H9 (cell line): ENCODE measurements at regions not wholly inside any gene's neighbourhood (a gene's known extent, or its start where the extent isn't known, plus 50 kb on each side); places are given as distances from the start of the nearest gene placed in this dataset.

ENCODE experiments used
- DNase-seq: peaks from one replicate; pipeline ENCODE4 v3.0.0-alpha.2; 2017
- H2AFZ ChIP-seq: one replicate; pipeline ENCODE4 v1.6.1; 2013; ENCODE audit warnings: mild to moderate bottlenecking, low read length, control low read depth, moderate library complexity
- H2AK5ac ChIP-seq: 2 replicates; pipeline ENCODE4 v1.6.1; 2013; ENCODE audit warnings: low read length, control low read depth, mixed read lengths; ENCODE audit not compliant: insufficient read length
- H2BK120ac ChIP-seq: one replicate; pipeline ENCODE4 v1.6.1; 2013; ENCODE audit warnings: low read depth, mild to moderate bottlenecking, low read length, control low read depth, inconsistent platforms; ENCODE audit not compliant: poor library complexity, severe bottlenecking
- H2BK12ac ChIP-seq: 2 replicates; pipeline ENCODE4 v1.6.1; 2013; ENCODE audit warnings: low read length, control low read depth, mixed read lengths, low read depth; ENCODE audit not compliant: insufficient read length
- H2BK15ac ChIP-seq: 2 replicates; pipeline ENCODE4 v1.6.1; 2013; ENCODE audit warnings: low read depth, low read length, control low read depth
- H2BK20ac ChIP-seq: one replicate; pipeline ENCODE4 v1.6.1; 2013; ENCODE audit warnings: low read depth, mild to moderate bottlenecking, low read length, control low read depth, inconsistent platforms; ENCODE audit not compliant: poor library complexity, severe bottlenecking
- H2BK5ac ChIP-seq: 2 replicates; pipeline ENCODE4 v1.6.1; 2013; ENCODE audit warnings: low read length, control low read depth, mixed read lengths; ENCODE audit not compliant: insufficient read length
- H3K14ac ChIP-seq: 2 replicates; pipeline ENCODE4 v1.6.1; 2013; ENCODE audit warnings: low read length, control low read depth; ENCODE audit not compliant: insufficient read depth
- H3K18ac ChIP-seq: 2 replicates; pipeline ENCODE4 v1.6.1; 2013; ENCODE audit warnings: low read depth, mild to moderate bottlenecking, mixed read lengths, low read length, control low read depth; ENCODE audit not compliant: insufficient read length
- H3K23ac ChIP-seq: 2 replicates; pipeline ENCODE4 v1.6.1; 2013; ENCODE audit warnings: low read length, control low read depth, mixed read lengths, low read depth; ENCODE audit not compliant: insufficient read length
- H3K23me2 ChIP-seq: 2 replicates; pipeline ENCODE4 v1.6.1; 2013; ENCODE audit warnings: low read depth, mild to moderate bottlenecking, mixed read lengths, low read length, control low read depth; ENCODE audit not compliant: insufficient read length, poor library complexity, severe bottlenecking
- H3K27ac ChIP-seq: 2 replicates; pipeline ENCODE4 v1.5.1; 2013; ENCODE audit warnings: low read length, control low read depth, mixed read lengths, low read depth; ENCODE audit not compliant: insufficient read length
- H3K27me3 ChIP-seq: 2 replicates; pipeline ENCODE4 v1.6.1; 2013; ENCODE audit warnings: low read length, control low read depth, inconsistent platforms; ENCODE audit not compliant: insufficient read depth
- H3K4ac ChIP-seq: 2 replicates; pipeline ENCODE4 v1.6.1; 2013; ENCODE audit warnings: low read depth, mild to moderate bottlenecking, control low read depth, inconsistent platforms, low read length, moderate library complexity
- H3K4me1 ChIP-seq: 2 replicates; pipeline ENCODE4 v1.6.1; 2013; ENCODE audit warnings: low read length, control low read depth, inconsistent platforms; ENCODE audit not compliant: insufficient read depth
- H3K4me2 ChIP-seq: 2 replicates; pipeline ENCODE4 v1.6.1; 2013; ENCODE audit warnings: low read length, control low read depth, mixed read lengths; ENCODE audit not compliant: insufficient read length, insufficient read depth
- H3K56ac ChIP-seq: 2 replicates; pipeline ENCODE4 v1.6.1; 2013; ENCODE audit warnings: low read depth, mild to moderate bottlenecking, mixed read lengths, low read length, control low read depth; ENCODE audit not compliant: insufficient read length
- H3K79me1 ChIP-seq: 2 replicates; pipeline ENCODE4 v1.6.1; 2013; ENCODE audit warnings: low read depth, mild to moderate bottlenecking, moderate library complexity, low read length, control low read depth, inconsistent platforms; ENCODE audit not compliant: insufficient read depth, poor library complexity, severe bottlenecking
- H3K79me2 ChIP-seq: 2 replicates; pipeline ENCODE4 v1.6.1; 2013; ENCODE audit warnings: low read length, control low read depth, inconsistent platforms; ENCODE audit not compliant: insufficient read depth
- H3K9ac ChIP-seq: 2 replicates; pipeline ENCODE4 v1.6.1; 2013; ENCODE audit warnings: low read length, control low read depth, mixed read lengths; ENCODE audit not compliant: insufficient read length; ENCODE audit errors: extremely low read depth
- H3K9me3 ChIP-seq: one replicate; pipeline ENCODE4 v1.6.1; 2013; ENCODE audit warnings: low read depth, low read length, inconsistent platforms; ENCODE audit not compliant: control insufficient read depth
- H3T11ph ChIP-seq: one replicate; pipeline ENCODE4 v1.6.1; 2013; ENCODE audit warnings: mild to moderate bottlenecking, low read length, control low read depth, inconsistent platforms
- H4K20me1 ChIP-seq: one replicate; pipeline ENCODE4 v1.6.1; 2013; ENCODE audit not compliant: control insufficient read depth, insufficient read length, insufficient read depth
- H4K5ac ChIP-seq: 2 replicates; pipeline ENCODE4 v1.6.1; 2013; ENCODE audit warnings: low read depth, mild to moderate bottlenecking, mixed read lengths, low read length, control low read depth; ENCODE audit not compliant: insufficient read length
- H4K8ac ChIP-seq: replicated peaks from 2 replicates; pipeline ENCODE4 v1.6.1; 2013; ENCODE audit warnings: low read length, control low read depth, mixed read lengths, low read depth; ENCODE audit not compliant: insufficient read length
- H4K91ac ChIP-seq: 2 replicates; pipeline ENCODE4 v1.6.1; 2013; ENCODE audit warnings: low read depth, mild to moderate bottlenecking, moderate library complexity, mixed read lengths, low read length, control low read depth; ENCODE audit not compliant: insufficient read length
- H3K27ac Mint-ChIP-seq, 3 experiments: 2 replicates in 2 of 3; 3 replicates in 1 of 3; pipeline ENCODE4 v1.8.0; 2020 to 2021; ENCODE audit warnings: mixed read lengths in 3 of 3, mild to moderate bottlenecking in 1 of 3, moderate library complexity in 1 of 3
- H3K27me3 Mint-ChIP-seq: 2 replicates; pipeline ENCODE4 v1.8.0; 2021; ENCODE audit warnings: low read depth, mild to moderate bottlenecking, moderate library complexity, mixed read lengths
- H3K36me3 Mint-ChIP-seq, 3 experiments: 2 replicates in 2 of 3; 3 replicates in 1 of 3; pipeline ENCODE4 v1.8.0; 2020 to 2021; ENCODE audit warnings: low read depth in 3 of 3, mixed read lengths in 3 of 3; ENCODE audit not compliant: insufficient read depth in 1 of 3
- H3K4me1 Mint-ChIP-seq, 2 experiments: 2 replicates each; pipeline ENCODE4 v1.8.0; 2020; ENCODE audit warnings: mixed read lengths in 2 of 2
- H3K4me3 Mint-ChIP-seq, 2 experiments: 2 replicates in 1 of 2; 3 replicates in 1 of 2; pipeline ENCODE4 v1.8.0; 2020 to 2021; ENCODE audit warnings: mild to moderate bottlenecking in 2 of 2, mixed read lengths in 2 of 2, moderate library complexity in 1 of 2
- H3K9me3 Mint-ChIP-seq, 2 experiments: 2 replicates in 1 of 2; 3 replicates in 1 of 2; pipeline ENCODE4 v1.8.0; 2020; ENCODE audit warnings: mild to moderate bottlenecking in 2 of 2, mixed read lengths in 2 of 2, moderate library complexity in 1 of 2
- CTCF ChIP-seq: fragments of 200-600 bp; sonication (generic); conservative IDR thresholded peaks from 3 replicates; pipeline ENCODE4 v1.8.0; 2021; ENCODE audit warnings: antibody characterized with exemption, mild to moderate bottlenecking

GRCh38 chrX:137483554-137483953 lies 82.4 kb upstream of the ZIC3 start:
- no peaks in the 10 kb centered on the region; the same call in 1 of the 2 replicates for H3K27me3 Mint-ChIP-seq
- Histone ChIP-seq H3K56ac (no peak overlapping the region), H4K91ac (no peak overlapping the region), H2AK5ac (no peak overlapping the region), H3K27me3 (no peaks in the 10 kb centered on the region), H2BK20ac (no peak overlapping the region), H4K20me1 (no peaks in the 10 kb centered on the region), H3K23ac (no peak overlapping the region), H3K79me1 (no peaks in the 10 kb centered on the region), H2BK120ac (no peak overlapping the region), H3K9ac (no peak overlapping the region), H4K8ac (no peak overlapping the region), H3K18ac (no peak overlapping the region), H2BK5ac (no peak overlapping the region), H3K23me2 (no peaks in the 10 kb centered on the region), H3K79me2 (no peaks in the 10 kb centered on the region), H4K5ac (no peak overlapping the region), H3K4me2 (no peak overlapping the region), H3T11ph (no peak overlapping the region), H2BK12ac (no peak overlapping the region), H2BK15ac (no peak overlapping the region), H3K4me1 (no peaks in the 10 kb centered on the region), H2AFZ (no peak overlapping the region), H3K27ac (no peak overlapping the region), H3K14ac (no peak overlapping the region), H3K9me3 (no peaks in the 10 kb centered on the region), H3K4ac (no peak overlapping the region)
- no peak for TF ChIP-seq CTCF
- H3K27ac Mint-ChIP-seq: no peak overlapping the region
- H3K4me1 Mint-ChIP-seq: peaks cover 6 to 7% of the 10 kb centered on the region in 2 experiments; a peak in 2 of 4 replicates
- H3K9me3 Mint-ChIP-seq: peaks cover 2 to 24% of the 10 kb centered on the region in 2 experiments; a peak in 3 of 5 replicates
- no peaks in the 10 kb centered on the region for H3K36me3 Mint-ChIP-seq
- no peak for DNase-seq
- no peak overlapping the region for H3K4me3 Mint-ChIP-seq
